Upper lobe of left lung (tissue), 6 donors: ENCODE measurements at regions not wholly inside any gene's neighbourhood (a gene's known extent, or its start where the extent isn't known, plus 50 kb on each side); places are given as distances from the start of the nearest gene placed in this dataset.
A peak's percentile ranks its signal among the peaks of the same experiment; 100 is the strongest.

Source experiments
- ATAC-seq, 2 donors: fragments of 200-7000 bp; cut with Tn5 transposase; one replicate each; pipeline ENCODE4 v1.9.1; 2022; ENCODE audit warnings: mild to moderate bottlenecking in 2 of 2, moderate library complexity in 2 of 2; ENCODE audit not compliant: low FRiP score in 2 of 2
- DNase-seq, 2 donors: peaks; one replicate each; pipeline ENCODE4 v3.0.0-alpha.2; 2019 to 2020
- H3K27ac ChIP-seq, 4 donors: fragments of 200-600 bp; sonication (generic); one replicate each; pipeline ENCODE4 v1.5.1; 2016 to 2019
- H3K27me3 ChIP-seq, 4 donors: fragments of 200-600 bp; sonication (generic); one replicate each; pipeline ENCODE4 v1.5.1; 2017 to 2019
- H3K36me3 ChIP-seq, 4 donors: fragments of 200-600 bp; sonication (generic); one replicate each; pipeline ENCODE4 v1.5.1; 2016 to 2019
- H3K4me1 ChIP-seq, 4 donors: fragments of 200-600 bp; sonication (generic); one replicate each; pipeline ENCODE4 v1.5.1; 2018 to 2019
- H3K4me3 ChIP-seq, 4 donors: fragments of 200-600 bp; sonication (generic); one replicate each; pipeline ENCODE4 v1.5.1; 2017 to 2019; ENCODE audit warnings: mild to moderate bottlenecking in 2 of 4, moderate library complexity in 1 of 4
- H3K9me3 ChIP-seq, 4 donors: fragments of 200-600 bp; sonication (generic); one replicate each; pipeline ENCODE4 v1.5.1; 2018 to 2019
- EP300 ChIP-seq, 4 donors: sonication (generic); formaldehyde crosslinking; IDR thresholded peaks; one replicate each; pipeline ENCODE4 v1.5.1; 2017; ENCODE audit warnings: antibody characterized with exemption in 4 of 4, control low read depth in 2 of 4
- POLR2A ChIP-seq, 4 donors: fragments of 450-650 bp; IDR thresholded peaks; one replicate each; pipeline ENCODE4 v1.5.1; 2016 to 2017; ENCODE audit warnings: antibody characterized with exemption in 4 of 4, mild to moderate bottlenecking in 2 of 4
- POLR2AphosphoS5 ChIP-seq, 2 donors: sonication (generic); formaldehyde crosslinking; IDR thresholded peaks; one replicate each; pipeline ENCODE4 v1.5.1; 2017; ENCODE audit warnings: antibody characterized with exemption in 2 of 2
- WGBS, 2 donors: methylation state at CpG; one replicate each; pipeline ENCODE4 v1.1.5; 2017 to 2018; 5-methylcytosine and 5-hydroxymethylcytosine counted together
- TF ChIP-seq, protein P1 (sequence below), 6 experiments: fragments of 450-650 bp in 4 of 6; fragments of 200-600 bp in 2 of 6; sonication (generic) in 2 of 6; IDR thresholded peaks; one replicate each; pipeline ENCODE4 v1.5.1; 2016 to 2019; ENCODE audit warnings: antibody characterized with exemption in 6 of 6
- donor health status: DM: no; HTN: no; CAD: no; lungs with moderate emphysema.
- donor health status: DM: no; HTN: yes; CAD: no; lungs with severe emphysema.

DNA sequence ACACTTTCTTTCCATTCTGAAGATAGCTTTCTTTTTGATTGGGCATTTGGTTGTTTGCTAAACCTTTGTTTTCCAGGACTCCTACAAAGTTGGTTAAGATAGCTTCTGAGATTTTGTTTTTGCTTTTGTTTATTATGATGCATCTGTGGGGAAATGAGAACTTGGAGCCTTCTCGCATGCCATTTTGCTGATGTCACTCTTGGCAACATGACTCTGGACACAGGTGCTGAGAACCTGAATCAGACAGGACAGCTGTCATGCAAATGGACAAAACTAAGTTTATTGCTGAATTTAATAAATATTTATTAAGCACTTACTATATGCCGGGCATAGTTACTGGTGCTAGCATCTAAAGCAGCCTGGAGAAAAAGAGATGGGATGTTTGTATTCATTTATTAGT lies 274.1 kb downstream of the ZEB1 start:
- H3K4me1 ChIP-seq, result no peaks in the 10 kb centered on the region
- H3K27ac ChIP-seq, result no peak overlapping the region
- H3K36me3 ChIP-seq, result no peaks in the 10 kb centered on the region
- no peak overlapping the region for H3K4me3 ChIP-seq
- H3K27me3 ChIP-seq, result no peaks in the 10 kb centered on the region
- no peaks in the 10 kb centered on the region for H3K9me3 ChIP-seq
- TF ChIP-seq EP300 (IDR thresholded peaks at IDR 0.05) (no peak), POLR2AphosphoS5 (IDR thresholded peaks at IDR 0.05) (no peak), POLR2A (IDR thresholded peaks at IDR 0.05) (no peak)
- TF ChIP-seq, protein P1, sequence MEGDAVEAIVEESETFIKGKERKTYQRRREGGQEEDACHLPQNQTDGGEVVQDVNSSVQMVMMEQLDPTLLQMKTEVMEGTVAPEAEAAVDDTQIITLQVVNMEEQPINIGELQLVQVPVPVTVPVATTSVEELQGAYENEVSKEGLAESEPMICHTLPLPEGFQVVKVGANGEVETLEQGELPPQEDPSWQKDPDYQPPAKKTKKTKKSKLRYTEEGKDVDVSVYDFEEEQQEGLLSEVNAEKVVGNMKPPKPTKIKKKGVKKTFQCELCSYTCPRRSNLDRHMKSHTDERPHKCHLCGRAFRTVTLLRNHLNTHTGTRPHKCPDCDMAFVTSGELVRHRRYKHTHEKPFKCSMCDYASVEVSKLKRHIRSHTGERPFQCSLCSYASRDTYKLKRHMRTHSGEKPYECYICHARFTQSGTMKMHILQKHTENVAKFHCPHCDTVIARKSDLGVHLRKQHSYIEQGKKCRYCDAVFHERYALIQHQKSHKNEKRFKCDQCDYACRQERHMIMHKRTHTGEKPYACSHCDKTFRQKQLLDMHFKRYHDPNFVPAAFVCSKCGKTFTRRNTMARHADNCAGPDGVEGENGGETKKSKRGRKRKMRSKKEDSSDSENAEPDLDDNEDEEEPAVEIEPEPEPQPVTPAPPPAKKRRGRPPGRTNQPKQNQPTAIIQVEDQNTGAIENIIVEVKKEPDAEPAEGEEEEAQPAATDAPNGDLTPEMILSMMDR (IDR thresholded peaks at IDR 0.05), result no peak
- no peak for ATAC-seq
- 79 to 81% methylated on average over 2 of the region's 2 CpGs for WGBS, 2 donors
- no peak for DNase-seq

DNA sequence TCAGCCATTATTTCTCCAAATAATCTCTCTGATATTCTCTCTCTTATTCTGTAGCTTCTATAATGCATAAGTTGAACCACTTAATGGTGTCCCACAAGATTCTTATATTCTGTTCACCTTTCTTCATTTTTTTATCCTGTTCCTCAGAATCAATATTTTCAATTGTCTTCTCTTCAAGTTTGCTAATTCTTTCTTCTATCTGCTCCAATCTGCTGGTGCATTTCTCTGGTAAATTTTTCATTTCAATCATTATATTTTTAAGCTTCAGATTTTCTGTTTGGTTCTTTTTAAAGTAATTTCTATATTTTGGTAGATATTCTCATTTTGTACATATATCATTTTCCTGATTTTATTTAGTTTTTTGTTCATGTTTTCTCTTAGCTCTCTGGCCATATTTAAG lies 272.6 kb downstream of the ZEB1 start:
- Histone ChIP-seq H3K9me3 (no peaks in the 10 kb centered on the region), H3K4me3 (no peak overlapping the region), H3K27me3 (no peaks in the 10 kb centered on the region), H3K4me1 (no peaks in the 10 kb centered on the region), H3K27ac (no peak overlapping the region), H3K36me3 (no peaks in the 10 kb centered on the region)
- ATAC-seq, result no peak
- TF ChIP-seq POLR2A (IDR thresholded peaks at IDR 0.05) (no peak), POLR2AphosphoS5 (IDR thresholded peaks at IDR 0.05) (no peak), EP300 (IDR thresholded peaks at IDR 0.05) (no peak)
- TF ChIP-seq, protein P1 (IDR thresholded peaks at IDR 0.05), result no peak
- no peak for DNase-seq

DNA sequence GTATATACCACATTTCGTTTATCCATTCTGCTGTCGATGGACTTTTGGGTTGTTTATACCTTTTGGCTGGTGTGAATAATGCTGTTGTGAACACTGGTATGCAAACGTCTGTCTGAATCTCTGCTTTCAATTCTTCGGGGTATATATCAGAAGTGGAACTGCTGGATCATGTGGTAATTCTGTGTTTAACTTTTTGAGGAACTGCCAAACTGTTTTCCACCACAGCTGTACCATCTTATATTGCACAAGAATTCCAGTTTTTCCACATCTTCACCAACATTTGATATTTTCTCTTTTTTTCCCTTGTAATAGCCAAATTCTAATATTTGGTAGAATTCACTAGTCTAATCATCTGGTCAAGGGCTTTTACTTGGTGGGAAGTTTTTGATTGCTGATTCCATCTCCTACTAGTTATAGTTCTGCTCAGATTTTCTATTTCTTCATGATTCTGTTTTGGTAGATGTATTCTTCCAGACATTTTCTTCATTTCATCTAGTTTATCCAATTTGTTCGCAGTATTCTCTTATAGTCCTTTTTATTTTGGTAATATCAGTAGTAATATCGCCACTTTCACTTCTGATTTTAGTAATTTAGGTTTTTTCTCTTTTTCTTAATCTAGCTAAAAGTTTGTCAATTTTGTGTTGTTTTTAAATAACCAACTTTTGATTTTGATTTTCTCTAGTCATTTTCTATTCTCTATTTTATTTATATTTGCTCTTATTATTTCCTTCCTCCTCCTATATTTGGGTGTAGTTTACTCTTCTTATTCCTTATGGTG lies 271.2 kb downstream of the ZEB1 start:
- H3K4me3 ChIP-seq, result no peak overlapping the region
- H3K9me3 ChIP-seq, result no peaks in the 10 kb centered on the region
- TF ChIP-seq POLR2A (IDR thresholded peaks at IDR 0.05) (no peak), POLR2AphosphoS5 (IDR thresholded peaks at IDR 0.05) (no peak), EP300 (IDR thresholded peaks at IDR 0.05) (no peak)
- TF ChIP-seq, protein P1 (IDR thresholded peaks at IDR 0.05), result no peak
- WGBS, 2 donors, result 67% methylated on average over 6 of the region's 6 CpGs
- ATAC-seq (peak in 1 of 2 donors; percentile 57), DNase-seq (no peak)
- H3K4me1 ChIP-seq, result no peaks in the 10 kb centered on the region
- no peaks in the 10 kb centered on the region for H3K36me3 ChIP-seq
- no peaks in the 10 kb centered on the region for H3K27me3 ChIP-seq
- H3K27ac ChIP-seq, result peak overlapping the region in 1 of 4 donors; percentile 5

DNA sequence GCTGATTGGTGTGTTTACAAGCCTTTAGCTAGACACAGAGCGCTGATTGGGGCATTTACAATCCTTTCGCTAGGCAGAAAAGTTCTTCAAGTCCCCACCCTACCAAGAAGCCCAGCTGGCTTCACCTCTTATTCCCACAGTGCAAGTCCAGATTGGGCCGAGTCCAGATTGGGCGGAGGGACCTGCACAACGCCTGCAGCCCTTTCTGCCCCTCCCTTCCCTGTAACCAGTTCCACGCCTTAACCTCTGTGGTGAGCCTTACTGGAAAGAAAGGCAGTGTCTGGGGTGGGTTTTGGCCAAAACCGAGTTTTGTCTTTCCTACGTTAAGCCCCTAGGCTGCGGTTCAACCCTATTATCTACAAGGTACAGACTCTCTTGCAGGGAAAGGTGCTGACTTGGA lies 268.7 kb downstream of the ZEB1 start:
- TF ChIP-seq, protein P1 (IDR thresholded peaks at IDR 0.05), result no peak
- TF ChIP-seq POLR2AphosphoS5 (IDR thresholded peaks at IDR 0.05) (no peak), POLR2A (IDR thresholded peaks at IDR 0.05) (no peak), EP300 (IDR thresholded peaks at IDR 0.05) (no peak)
- no peaks in the 10 kb centered on the region for H3K9me3 ChIP-seq
- H3K27ac ChIP-seq, result peak overlapping the region in 1 of 4 donors; percentile 36
- ATAC-seq, result no peak
- DNase-seq, result no peak
- H3K4me3 ChIP-seq, result no peak overlapping the region
- H3K36me3 ChIP-seq, result no peaks in the 10 kb centered on the region
- WGBS, 2 donors, result 86 to 93% methylated on average over 9 of the region's 9 CpGs
- H3K27me3 ChIP-seq, result no peaks in the 10 kb centered on the region
- H3K4me1 ChIP-seq, result peaks cover 17 to 23% (median 20%) of the 10 kb centered on the region in 4 donors
